Vagina (tissue), 2 donors: ENCODE measurements at regions not wholly inside any gene's neighbourhood (a gene's known extent, or its start where the extent isn't known, plus 50 kb on each side); places are given as distances from the start of the nearest gene placed in this dataset.

ENCODE experiments used
- POLR2A ChIP-seq, 2 donors: fragments of 450-650 bp; IDR thresholded peaks; one replicate each; pipeline ENCODE4 v1.6.1; 2017; ENCODE audit warnings: antibody characterized with exemption in 2 of 2, mild to moderate bottlenecking in 2 of 2, moderate library complexity in 2 of 2
- TF ChIP-seq, protein P1 (sequence below), 3 experiments: fragments of 450-650 bp in 2 of 3; fragments of 200-600 bp in 1 of 3; sonication (generic) in 1 of 3; IDR thresholded peaks; one replicate each; pipeline ENCODE4 v1.5.1; 2017 to 2019; ENCODE audit warnings: antibody characterized with exemption in 3 of 3, mild to moderate bottlenecking in 2 of 3, moderate library complexity in 2 of 3

DNA sequence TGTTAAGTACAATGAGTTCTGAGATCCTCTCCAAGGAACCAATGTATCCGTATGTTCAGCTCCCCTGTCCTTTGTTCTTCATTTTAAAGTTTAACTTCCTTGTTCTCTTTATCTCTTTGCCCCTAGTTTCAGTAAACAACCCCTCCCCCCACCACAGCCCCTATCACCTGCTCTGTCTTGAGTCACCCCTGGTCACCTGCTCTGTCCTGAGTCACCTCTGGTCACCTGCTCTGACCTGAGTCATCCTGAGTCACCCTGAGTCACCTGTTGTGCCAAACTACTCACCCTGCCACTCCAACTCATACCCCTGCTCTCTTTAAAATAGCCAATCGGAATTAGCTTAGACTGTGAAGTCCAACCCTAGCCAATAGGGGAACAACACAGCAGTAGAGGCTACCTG, 288.7 kb upstream of the CDYL start:
- TF ChIP-seq POLR2A (IDR thresholded peaks at IDR 0.05) = no peak
- TF ChIP-seq, protein P1, sequence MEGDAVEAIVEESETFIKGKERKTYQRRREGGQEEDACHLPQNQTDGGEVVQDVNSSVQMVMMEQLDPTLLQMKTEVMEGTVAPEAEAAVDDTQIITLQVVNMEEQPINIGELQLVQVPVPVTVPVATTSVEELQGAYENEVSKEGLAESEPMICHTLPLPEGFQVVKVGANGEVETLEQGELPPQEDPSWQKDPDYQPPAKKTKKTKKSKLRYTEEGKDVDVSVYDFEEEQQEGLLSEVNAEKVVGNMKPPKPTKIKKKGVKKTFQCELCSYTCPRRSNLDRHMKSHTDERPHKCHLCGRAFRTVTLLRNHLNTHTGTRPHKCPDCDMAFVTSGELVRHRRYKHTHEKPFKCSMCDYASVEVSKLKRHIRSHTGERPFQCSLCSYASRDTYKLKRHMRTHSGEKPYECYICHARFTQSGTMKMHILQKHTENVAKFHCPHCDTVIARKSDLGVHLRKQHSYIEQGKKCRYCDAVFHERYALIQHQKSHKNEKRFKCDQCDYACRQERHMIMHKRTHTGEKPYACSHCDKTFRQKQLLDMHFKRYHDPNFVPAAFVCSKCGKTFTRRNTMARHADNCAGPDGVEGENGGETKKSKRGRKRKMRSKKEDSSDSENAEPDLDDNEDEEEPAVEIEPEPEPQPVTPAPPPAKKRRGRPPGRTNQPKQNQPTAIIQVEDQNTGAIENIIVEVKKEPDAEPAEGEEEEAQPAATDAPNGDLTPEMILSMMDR (IDR thresholded peaks at IDR 0.05) = no peak
